Embryonic facial prominence (tissue), 1 donor: ENCODE measurements at regions not wholly inside any gene's neighbourhood (a gene's known extent, or its start where the extent isn't known, plus 50 kb on each side); places are given as distances from the start of the nearest gene placed in this dataset.
"Not testable (repeated sequence)": the region's sequence is repeated elsewhere in the genome, so short reads cannot be mapped to it uniquely, and the experiment has no call there.

Source experiments
- DNase-seq: peaks from one replicate; pipeline ENCODE4 v3.0.0-alpha.2; 2016; ENCODE audit errors: extremely low spot score

GRCh38 chr11:96447208-96448110, 57.6 kb downstream of the JRKL start:
- no peak for DNase-seq

GRCh38 chr11:96448225-96448624, 58.4 kb downstream of the JRKL start:
- no peak for DNase-seq

- DNase-seq, result no peak
Observed at GRCh38 chr11:96456111-96456510, 66.3 kb downstream of the JRKL start.

- DNase-seq, result no peak
Observed at GRCh38 chr11:96459751-96460150, 69.9 kb downstream of the JRKL start.

GRCh38 chr11:96461871-96462270, 72.1 kb downstream of the JRKL start:
- no peak for DNase-seq

GRCh38 chr11:96464700-96465307, 75.0 kb downstream of the JRKL start:
- peak; percentile 91 for DNase-seq

- no peak for DNase-seq
Observed at GRCh38 chr11:96465512-96465911, 75.7 kb downstream of the JRKL start.

- DNase-seq, result no peak
Observed at GRCh38 chr11:96466607-96467006, 76.8 kb downstream of the JRKL start.

GRCh38 chr11:96469776-96470175, 80.0 kb downstream of the JRKL start:
- DNase-seq, result no peak

GRCh38 chr11:96470521-96470920, 80.7 kb downstream of the JRKL start:
- DNase-seq, result no peak

GRCh38 chr11:96472085-96472484, 82.3 kb downstream of the JRKL start:
- DNase-seq, result no peak

- DNase-seq, result no peak
Observed at GRCh38 chr11:96474263-96474662, 84.5 kb downstream of the JRKL start.

GRCh38 chr11:96481204-96481603, 91.4 kb downstream of the JRKL start:
- no peak for DNase-seq

GRCh38 chr11:96481771-96482170, 92.0 kb downstream of the JRKL start:
- no peak for DNase-seq

GRCh38 chr11:96482193-96482592, 92.4 kb downstream of the JRKL start:
- no peak for DNase-seq

- DNase-seq, result no peak
Observed at GRCh38 chr11:96483374-96483955, 93.7 kb downstream of the JRKL start.

- DNase-seq, result no peak
Observed at GRCh38 chr11:96484361-96484760, 94.5 kb downstream of the JRKL start.

- DNase-seq, result no peak
Observed at GRCh38 chr11:96486890-96487611, 97.2 kb downstream of the JRKL start.

GRCh38 chr11:96488911-96489310, 99.1 kb downstream of the JRKL start:
- DNase-seq, result not testable (repeated sequence)

- DNase-seq, result no peak
Observed at GRCh38 chr11:96500440-96500839, 110.6 kb downstream of the JRKL start.

- no peak for DNase-seq
Observed at GRCh38 chr11:96506041-96506440, 116.2 kb downstream of the JRKL start.

- DNase-seq, result no peak
Observed at GRCh38 chr11:96506953-96507354, 117.1 kb downstream of the JRKL start.
